Progenitor cell of endocrine pancreas (in vitro differentiated cells): ENCODE measurements at regions not wholly inside any gene's neighbourhood (a gene's known extent, or its start where the extent isn't known, plus 50 kb on each side); places are given as distances from the start of the nearest gene placed in this dataset.

Experiments used
- DNase-seq: peaks from one replicate; pipeline ENCODE4 v3.0.0; 2021; ENCODE audit warnings: low spot score; ENCODE audit not compliant: unreplicated experiment
- H3K27ac Mint-ChIP-seq: 2 replicates; pipeline ENCODE4 v1.8.0; 2021; ENCODE audit warnings: mild to moderate bottlenecking, moderate library complexity, mixed read lengths
- H3K27me3 Mint-ChIP-seq: 2 replicates; pipeline ENCODE4 v1.8.0; 2021; ENCODE audit warnings: mixed read lengths
- H3K36me3 Mint-ChIP-seq: 2 replicates; pipeline ENCODE4 v1.8.0; 2022; ENCODE audit warnings: mixed read lengths; ENCODE audit not compliant: insufficient read depth
- H3K4me1 Mint-ChIP-seq: 2 replicates; pipeline ENCODE4 v1.8.0; 2021; ENCODE audit warnings: low read depth, mixed read lengths
- H3K4me3 Mint-ChIP-seq: 2 replicates; pipeline ENCODE4 v1.8.0; 2021; ENCODE audit warnings: low read depth, mild to moderate bottlenecking, moderate library complexity, mixed read lengths
- H3K9me3 Mint-ChIP-seq: 2 replicates; pipeline ENCODE4 v1.8.0; 2021; ENCODE audit warnings: low read depth, mixed read lengths
- CTCF ChIP-seq: fragments of 200-600 bp; sonication (generic); IDR thresholded peaks from one replicate; pipeline ENCODE4 v1.5.0; 2021; ENCODE audit warnings: antibody characterized with exemption, mild to moderate bottlenecking; ENCODE audit not compliant: unreplicated experiment

- no peak for TF ChIP-seq CTCF
- no peak overlapping the region for H3K4me3 Mint-ChIP-seq
- DNase-seq: no peak
- H3K27me3 Mint-ChIP-seq: peaks cover 3% of the 10 kb centered on the region
- no peaks in the 10 kb centered on the region for H3K9me3 Mint-ChIP-seq
- H3K4me1 Mint-ChIP-seq: peaks cover 2% of the 10 kb centered on the region
- no peak overlapping the region for H3K27ac Mint-ChIP-seq
- H3K36me3 Mint-ChIP-seq: no peaks in the 10 kb centered on the region
Measured at GRCh38 chr2:16076911-16077310, 136.6 kb downstream of the MYCN start.

- peaks cover 12% of the 10 kb centered on the region for H3K4me1 Mint-ChIP-seq
- no peak for TF ChIP-seq CTCF
- H3K9me3 Mint-ChIP-seq: no peaks in the 10 kb centered on the region
- H3K4me3 Mint-ChIP-seq: no peak overlapping the region
- H3K27me3 Mint-ChIP-seq: peaks cover 3% of the 10 kb centered on the region
- no peaks in the 10 kb centered on the region for H3K36me3 Mint-ChIP-seq
- H3K27ac Mint-ChIP-seq: no peak overlapping the region
- no peak for DNase-seq
Measured at GRCh38 chr2:16075045-16076012, 135.0 kb downstream of the MYCN start.

- H3K4me1 Mint-ChIP-seq: peaks cover 22% of the 10 kb centered on the region
- H3K4me3 Mint-ChIP-seq: no peak overlapping the region
- H3K27ac Mint-ChIP-seq: no peak overlapping the region
- peaks cover 3% of the 10 kb centered on the region for H3K27me3 Mint-ChIP-seq
- DNase-seq: no peak
- no peaks in the 10 kb centered on the region for H3K36me3 Mint-ChIP-seq
- H3K9me3 Mint-ChIP-seq: no peaks in the 10 kb centered on the region
- TF ChIP-seq CTCF: no peak
Measured at GRCh38 chr2:16073921-16074425, 133.6 kb downstream of the MYCN start.

GRCh38 chr2:16073471-16073870 is 133.1 kb downstream of the MYCN start:
- Mint-ChIP-seq H3K27me3 (peaks cover 3% of the 10 kb centered on the region), H3K27ac (no peak overlapping the region), H3K4me3 (no peak overlapping the region), H3K4me1 (peaks cover 24% of the 10 kb centered on the region), H3K9me3 (no peaks in the 10 kb centered on the region), H3K36me3 (no peaks in the 10 kb centered on the region)
- no peak for TF ChIP-seq CTCF
- no peak for DNase-seq

- H3K27ac Mint-ChIP-seq: peak overlapping the region; percentile 5
- H3K36me3 Mint-ChIP-seq: no peaks in the 10 kb centered on the region
- peaks cover 30% of the 10 kb centered on the region for H3K4me1 Mint-ChIP-seq
- H3K9me3 Mint-ChIP-seq: no peaks in the 10 kb centered on the region
- peaks cover 3% of the 10 kb centered on the region for H3K27me3 Mint-ChIP-seq
- no peak for TF ChIP-seq CTCF
- no peak for DNase-seq
- no peak overlapping the region for H3K4me3 Mint-ChIP-seq
Measured at GRCh38 chr2:16072638-16073290, 132.4 kb downstream of the MYCN start.
